HT1080 (cell line): ENCODE measurements at regions not wholly inside any gene's neighbourhood (a gene's known extent, or its start where the extent isn't known, plus 50 kb on each side); places are given as distances from the start of the nearest gene placed in this dataset.

ENCODE experiments used
- DNase-seq: peaks from one replicate; pipeline ENCODE4 v3.0.0-alpha.2; 2015; ENCODE audit warnings: low read depth

- DNase-seq = no peak
Measured at GRCh38 chr12:92089559-92089958, 56.1 kb downstream of the BTG1 start.

GRCh38 chr12:92088805-92089204 lies 56.8 kb downstream of the BTG1 start:
- DNase-seq = no peak

GRCh38 chr12:92085736-92086040 lies 60.0 kb downstream of the BTG1 start:
- no peak for DNase-seq

GRCh38 chr12:92085040-92085735 lies 60.5 kb downstream of the BTG1 start:
- DNase-seq = no peak

- DNase-seq = peak; percentile 48
Measured at GRCh38 chr12:92080911-92081285, 64.7 kb downstream of the BTG1 start.

GRCh38 chr12:92079054-92079385 lies 66.6 kb downstream of the BTG1 start:
- DNase-seq = no peak

- DNase-seq = peak; percentile 87
Measured at GRCh38 chr12:92078167-92079053, 67.2 kb downstream of the BTG1 start.

GRCh38 chr12:92077530-92077929 lies 68.1 kb downstream of the BTG1 start:
- no peak for DNase-seq

GRCh38 chr12:92076101-92076500 lies 69.5 kb downstream of the BTG1 start:
- no peak for DNase-seq

- DNase-seq = no peak
Measured at GRCh38 chr12:92075425-92075914, 70.2 kb downstream of the BTG1 start.

GRCh38 chr12:92074889-92075288 lies 70.8 kb downstream of the BTG1 start:
- no peak for DNase-seq

GRCh38 chr12:92073094-92073493 lies 72.6 kb downstream of the BTG1 start:
- no peak for DNase-seq

- no peak for DNase-seq
Measured at GRCh38 chr12:92072112-92072511, 73.5 kb downstream of the BTG1 start.

- DNase-seq = no peak
Measured at GRCh38 chr12:92070864-92071445, 74.7 kb downstream of the BTG1 start.

- no peak for DNase-seq
Measured at GRCh38 chr12:92070054-92070863, 75.4 kb downstream of the BTG1 start.

GRCh38 chr12:92068459-92068858 lies 77.2 kb downstream of the BTG1 start:
- no peak for DNase-seq

GRCh38 chr12:92065639-92066038 lies 80.0 kb downstream of the BTG1 start:
- no peak for DNase-seq

GRCh38 chr12:92065018-92065499 lies 80.6 kb downstream of the BTG1 start:
- DNase-seq = no peak

GRCh38 chr12:92064422-92064821 lies 81.2 kb downstream of the BTG1 start:
- DNase-seq = no peak

GRCh38 chr12:92063641-92064040 lies 82.0 kb downstream of the BTG1 start:
- DNase-seq = no peak
